Coronary artery (tissue), 2 donors: ENCODE measurements at regions not wholly inside any gene's neighbourhood (a gene's known extent, or its start where the extent isn't known, plus 50 kb on each side); places are given as distances from the start of the nearest gene placed in this dataset.

Experiments
- DNase-seq: peaks from one replicate; pipeline ENCODE4 v3.0.0-alpha.2; 2017; ENCODE audit warnings: low spot score
- H3K27ac ChIP-seq, 2 donors: fragments of 200-600 bp; sonication (generic); one replicate each; pipeline ENCODE4 v1.5.1; 2016 to 2019
- H3K4me3 ChIP-seq: fragments of 200-600 bp; sonication (generic); 2 replicates; pipeline ENCODE4 v1.5.1; 2016; ENCODE audit warnings: mild to moderate bottlenecking, moderate library complexity
- TF ChIP-seq, protein P1 (sequence below): fragments of 200-600 bp; sonication (generic); IDR thresholded peaks from one replicate; pipeline ENCODE4 v1.5.1; 2019; ENCODE audit warnings: antibody characterized with exemption

DNA sequence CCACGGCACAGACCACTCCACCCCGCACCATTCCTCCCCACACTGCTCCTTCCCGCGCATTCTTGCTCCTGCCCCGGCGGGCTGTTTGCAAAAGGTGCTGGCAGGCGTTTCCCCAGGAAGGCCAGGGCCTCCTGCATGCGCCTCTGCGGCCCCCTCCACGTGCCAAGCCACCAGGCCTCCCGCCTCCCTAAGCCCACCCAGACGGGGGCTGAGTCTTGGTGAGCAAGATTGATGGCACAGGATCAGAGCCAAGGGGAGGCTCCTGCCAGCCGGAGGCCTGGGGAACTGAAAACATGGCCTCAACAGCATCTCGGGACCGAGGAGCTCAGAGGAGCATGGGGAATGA lies 328.3 kb upstream of the DIO3 start:
- TF ChIP-seq, protein P1, sequence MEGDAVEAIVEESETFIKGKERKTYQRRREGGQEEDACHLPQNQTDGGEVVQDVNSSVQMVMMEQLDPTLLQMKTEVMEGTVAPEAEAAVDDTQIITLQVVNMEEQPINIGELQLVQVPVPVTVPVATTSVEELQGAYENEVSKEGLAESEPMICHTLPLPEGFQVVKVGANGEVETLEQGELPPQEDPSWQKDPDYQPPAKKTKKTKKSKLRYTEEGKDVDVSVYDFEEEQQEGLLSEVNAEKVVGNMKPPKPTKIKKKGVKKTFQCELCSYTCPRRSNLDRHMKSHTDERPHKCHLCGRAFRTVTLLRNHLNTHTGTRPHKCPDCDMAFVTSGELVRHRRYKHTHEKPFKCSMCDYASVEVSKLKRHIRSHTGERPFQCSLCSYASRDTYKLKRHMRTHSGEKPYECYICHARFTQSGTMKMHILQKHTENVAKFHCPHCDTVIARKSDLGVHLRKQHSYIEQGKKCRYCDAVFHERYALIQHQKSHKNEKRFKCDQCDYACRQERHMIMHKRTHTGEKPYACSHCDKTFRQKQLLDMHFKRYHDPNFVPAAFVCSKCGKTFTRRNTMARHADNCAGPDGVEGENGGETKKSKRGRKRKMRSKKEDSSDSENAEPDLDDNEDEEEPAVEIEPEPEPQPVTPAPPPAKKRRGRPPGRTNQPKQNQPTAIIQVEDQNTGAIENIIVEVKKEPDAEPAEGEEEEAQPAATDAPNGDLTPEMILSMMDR = no peak
- Histone ChIP-seq H3K4me3 (no peak overlapping the region), H3K27ac (no peak overlapping the region)
- peak; percentile 55 for DNase-seq

DNA sequence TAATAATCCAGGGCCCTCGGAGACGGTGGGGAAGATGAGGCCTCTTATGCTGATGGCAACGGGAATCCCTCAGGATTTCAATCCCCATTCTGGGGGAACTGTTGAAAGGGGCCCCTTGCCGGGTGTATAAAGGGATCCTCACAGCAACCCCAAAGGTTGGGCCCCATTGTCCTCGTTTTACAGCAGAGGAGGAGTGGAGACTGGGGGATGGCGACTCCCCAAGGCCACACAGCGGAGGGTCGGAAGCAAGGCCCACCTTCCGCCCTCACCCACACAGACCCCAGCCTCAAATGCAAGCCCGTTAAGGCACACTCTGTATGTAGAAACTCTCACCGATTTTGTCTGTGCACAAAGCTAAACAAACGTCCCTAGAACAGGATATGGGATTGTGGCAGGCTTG lies 327.9 kb upstream of the DIO3 start:
- peak; percentile 49 for DNase-seq
- no peak overlapping the region for H3K4me3 ChIP-seq
- no peak overlapping the region for H3K27ac ChIP-seq
- TF ChIP-seq, protein P1 = no peak

GRCh38 chr14:101233808-101234207 lies 327.5 kb upstream of the DIO3 start:
- H3K4me3 ChIP-seq = no peak overlapping the region
- TF ChIP-seq, protein P1 = no peak
- peak; percentile 46 for DNase-seq
- H3K27ac ChIP-seq = no peak overlapping the region

GRCh38 chr14:101234244-101234937 lies 326.9 kb upstream of the DIO3 start:
- peak; percentile 69 for DNase-seq
- TF ChIP-seq, protein P1 = no peak
- Histone ChIP-seq H3K27ac (no peak overlapping the region), H3K4me3 (no peak overlapping the region)

GRCh38 chr14:101234999-101235334 lies 326.3 kb upstream of the DIO3 start:
- peak; percentile 46 for DNase-seq
- TF ChIP-seq, protein P1 = no peak
- H3K4me3 ChIP-seq = no peak overlapping the region
- no peak overlapping the region for H3K27ac ChIP-seq

- peak; percentile 74 for DNase-seq
- no peak overlapping the region for H3K27ac ChIP-seq
- TF ChIP-seq, protein P1 = no peak
- no peak overlapping the region for H3K4me3 ChIP-seq
Observed at GRCh38 chr14:101235335-101236103, 325.8 kb upstream of the DIO3 start.
